Keratinocyte (primary cell): ENCODE measurements at regions not wholly inside any gene's neighbourhood (a gene's known extent, or its start where the extent isn't known, plus 50 kb on each side); places are given as distances from the start of the nearest gene placed in this dataset.

Experiments
- EZH2 ChIP-seq: IDR thresholded peaks from one replicate; pipeline ENCODE4 v1.6.1; 2012; ENCODE audit warnings: inconsistent platforms, mild to moderate bottlenecking, low read length, moderate library complexity
- TF ChIP-seq, protein P1 (sequence below), 3 experiments: IDR thresholded peaks in 1 of 3; conservative IDR thresholded peaks in 1 of 3; optimal IDR thresholded peaks in 1 of 3; 2 replicates in 2 of 3; 3 replicates in 1 of 3; pipeline versions ENCODE3 to v1.5.1; 2011; ENCODE audit warnings: low read length in 3 of 3, mild to moderate bottlenecking in 3 of 3, moderate library complexity in 2 of 3, control low read depth in 1 of 3, inconsistent platforms in 1 of 3; ENCODE audit not compliant: insufficient read depth in 2 of 3; ENCODE audit errors: extremely low read depth in 1 of 3

DNA sequence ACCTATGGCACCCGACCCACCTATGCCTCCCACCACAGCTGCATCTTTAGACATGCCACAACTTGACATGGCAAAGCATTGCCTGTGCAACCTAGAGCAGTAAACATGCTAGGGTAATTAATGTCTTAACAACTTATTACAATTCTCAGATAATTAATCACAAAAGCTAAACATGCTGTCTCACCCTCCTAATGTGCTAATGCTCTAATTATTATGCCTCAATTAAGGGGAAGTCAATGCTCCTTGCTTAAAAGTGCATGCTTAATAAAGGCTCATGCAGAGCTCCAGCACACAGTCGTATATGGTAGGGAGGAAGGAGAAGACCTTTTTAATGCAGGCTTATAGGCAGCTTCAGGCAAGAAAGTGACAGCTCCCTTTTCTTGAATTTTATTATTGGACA, 396.0 kb downstream of the SEC16B start:
- TF ChIP-seq, protein P1, sequence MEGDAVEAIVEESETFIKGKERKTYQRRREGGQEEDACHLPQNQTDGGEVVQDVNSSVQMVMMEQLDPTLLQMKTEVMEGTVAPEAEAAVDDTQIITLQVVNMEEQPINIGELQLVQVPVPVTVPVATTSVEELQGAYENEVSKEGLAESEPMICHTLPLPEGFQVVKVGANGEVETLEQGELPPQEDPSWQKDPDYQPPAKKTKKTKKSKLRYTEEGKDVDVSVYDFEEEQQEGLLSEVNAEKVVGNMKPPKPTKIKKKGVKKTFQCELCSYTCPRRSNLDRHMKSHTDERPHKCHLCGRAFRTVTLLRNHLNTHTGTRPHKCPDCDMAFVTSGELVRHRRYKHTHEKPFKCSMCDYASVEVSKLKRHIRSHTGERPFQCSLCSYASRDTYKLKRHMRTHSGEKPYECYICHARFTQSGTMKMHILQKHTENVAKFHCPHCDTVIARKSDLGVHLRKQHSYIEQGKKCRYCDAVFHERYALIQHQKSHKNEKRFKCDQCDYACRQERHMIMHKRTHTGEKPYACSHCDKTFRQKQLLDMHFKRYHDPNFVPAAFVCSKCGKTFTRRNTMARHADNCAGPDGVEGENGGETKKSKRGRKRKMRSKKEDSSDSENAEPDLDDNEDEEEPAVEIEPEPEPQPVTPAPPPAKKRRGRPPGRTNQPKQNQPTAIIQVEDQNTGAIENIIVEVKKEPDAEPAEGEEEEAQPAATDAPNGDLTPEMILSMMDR (optimal IDR thresholded peaks at IDR 0.05 in 1 of 3, IDR thresholded peaks at IDR 0.05 in 1 of 3, conservative IDR thresholded peaks at IDR 0.05 in 1 of 3; ENCODE audit: extremely low read depth in 1 of 3, insufficient read depth in 2 of 3, low read length in 3 of 3) = no peak
- no peak for TF ChIP-seq EZH2
